NCI-H2227 treated with DMSO at 0.1 percent for 48 hours (cell line): ENCODE measurements at regions not wholly inside any gene's neighbourhood (a gene's known extent, or its start where the extent isn't known, plus 50 kb on each side); places are given as distances from the start of the nearest gene placed in this dataset.

Experiments used
- DNase-seq: peaks from one replicate; lab custom pipeline; 2025; lab: John Stamatoyannopoulos, UW

DNA sequence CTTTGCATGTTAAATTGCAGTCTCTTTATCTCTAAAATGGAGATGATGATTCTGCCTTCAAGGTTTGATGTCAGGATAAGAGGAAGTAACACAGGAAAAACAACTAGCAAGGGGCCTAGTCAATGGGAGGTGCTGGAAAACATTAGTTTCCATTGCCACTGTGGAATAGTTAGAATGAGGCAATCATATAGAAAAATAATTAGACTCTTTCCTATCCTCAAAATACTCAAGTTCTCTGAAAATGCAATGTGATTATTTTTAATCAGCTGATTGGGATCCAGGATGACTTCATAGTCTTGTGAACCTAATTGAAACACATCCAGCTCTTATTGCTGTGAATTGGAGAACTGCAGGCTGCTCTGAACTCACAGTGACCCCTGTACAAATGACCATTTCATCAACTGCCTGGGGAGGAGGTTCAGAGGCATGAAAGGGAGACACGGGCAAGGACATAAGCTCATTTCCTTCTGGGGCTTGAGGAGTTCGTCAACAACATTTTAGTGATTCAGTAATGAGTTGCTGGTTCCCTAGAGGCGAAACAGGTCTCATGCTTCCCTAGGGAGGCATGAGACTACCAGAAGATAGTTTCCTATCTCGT is 422.5 kb downstream of the LPIN1 start:
- no peak for DNase-seq

DNA sequence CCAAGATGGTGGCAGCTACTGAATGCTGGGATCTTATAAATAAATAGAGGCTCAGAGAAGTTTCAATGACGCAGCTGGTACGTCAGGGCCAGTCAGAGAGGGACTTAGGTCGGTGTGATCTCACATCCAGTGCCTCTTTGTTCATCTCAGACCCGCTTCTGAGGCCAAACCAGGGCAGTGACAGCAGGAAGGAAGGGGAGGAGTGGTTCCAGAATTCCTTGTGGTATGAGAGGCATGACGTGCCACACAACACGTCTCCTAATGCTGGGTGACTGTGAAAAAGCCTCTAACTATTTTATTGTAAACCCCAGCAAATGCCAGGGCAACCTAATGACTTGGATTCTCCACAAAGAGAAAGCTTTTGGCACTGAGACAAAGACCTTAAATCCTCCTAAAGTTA is 423.3 kb downstream of the LPIN1 start:
- DNase-seq: no peak

DNA sequence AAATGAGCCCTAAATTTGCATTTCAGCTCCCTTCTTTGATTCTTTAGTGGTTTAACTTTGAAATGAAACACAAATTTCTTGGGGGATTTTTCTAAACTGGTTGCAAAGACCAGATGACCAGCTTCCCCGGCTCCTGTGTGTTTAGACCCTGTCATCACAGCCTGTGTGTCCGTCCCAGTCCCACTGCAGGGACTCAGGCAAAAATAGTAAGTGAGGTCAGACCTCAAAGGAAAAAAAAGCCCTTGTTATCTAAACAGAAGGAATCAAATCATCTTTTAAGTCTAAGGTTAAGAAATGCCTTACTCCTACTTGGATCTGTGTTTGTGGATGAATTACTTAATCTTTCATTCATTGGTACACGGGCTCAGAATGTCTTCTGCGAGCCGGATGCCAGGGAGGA is 423.7 kb downstream of the LPIN1 start:
- DNase-seq: no peak

DNA sequence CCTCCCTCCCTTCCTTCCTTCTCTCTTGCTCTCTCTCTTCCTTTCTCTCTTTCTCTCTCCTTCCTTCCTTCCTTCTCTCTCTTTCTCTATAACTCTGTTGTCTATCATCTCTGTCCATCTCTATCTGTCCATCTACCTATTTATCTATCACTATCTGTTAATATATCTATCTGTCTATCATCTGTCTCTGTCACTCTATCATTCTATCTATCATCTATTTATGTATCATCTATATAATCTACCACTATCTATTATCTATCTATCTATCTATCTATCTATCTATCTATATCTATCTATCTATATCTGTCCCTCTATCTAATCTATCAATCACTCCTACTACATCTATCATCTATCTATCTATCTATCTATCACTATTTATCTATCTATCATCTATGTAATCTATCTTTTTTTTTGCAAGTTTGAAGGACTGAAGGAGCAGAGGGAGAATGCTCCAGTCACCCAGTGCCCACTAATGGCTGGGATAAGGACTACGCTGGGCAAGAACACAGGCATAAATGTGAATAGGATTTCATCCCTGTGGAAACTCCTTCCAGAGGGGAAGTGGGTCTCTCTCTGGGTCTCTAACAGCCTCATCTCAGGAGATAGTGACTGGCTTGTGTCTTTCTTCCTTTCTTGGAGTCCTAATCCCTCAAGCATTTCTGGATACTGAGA is 427.0 kb downstream of the LPIN1 start:
- DNase-seq: no peak

DNA sequence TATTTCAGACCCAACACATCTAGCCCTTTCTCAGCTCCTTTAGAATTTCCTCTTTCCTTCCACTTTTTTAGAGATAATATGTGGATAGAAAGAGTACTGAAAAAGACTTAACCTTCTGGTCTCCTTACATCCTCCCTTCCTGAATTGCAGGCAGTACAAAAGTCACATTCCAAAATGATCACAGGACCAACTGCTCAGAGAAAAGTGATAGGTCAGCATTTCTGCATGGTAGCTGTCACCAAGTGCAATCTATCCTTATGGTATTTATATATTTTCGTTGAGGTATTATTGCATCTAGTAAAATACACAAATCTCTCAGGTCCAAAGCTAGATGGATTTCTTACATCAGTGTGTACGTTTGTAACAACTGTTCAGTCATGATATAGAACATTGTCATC is 427.5 kb downstream of the LPIN1 start:
- no peak for DNase-seq

DNA sequence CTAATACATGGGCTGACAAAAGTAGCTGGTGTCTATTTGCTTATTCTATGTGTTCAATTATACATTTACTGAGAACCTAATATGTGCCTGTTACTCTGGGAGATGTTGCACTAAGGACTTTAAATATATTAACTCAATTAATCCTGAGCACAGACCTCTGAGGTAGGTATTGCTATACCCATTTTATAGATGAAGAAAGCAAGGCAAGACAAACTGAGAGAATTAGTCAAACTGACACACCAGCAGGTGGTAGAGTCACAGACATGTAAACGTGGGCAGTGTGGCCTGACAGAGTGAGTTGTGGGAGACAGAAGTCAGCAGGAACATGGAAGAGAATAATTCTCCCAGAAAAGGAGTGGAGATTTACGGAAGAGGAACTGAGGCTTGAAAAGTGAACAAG is 428.9 kb downstream of the LPIN1 start:
- DNase-seq: no peak

DNA sequence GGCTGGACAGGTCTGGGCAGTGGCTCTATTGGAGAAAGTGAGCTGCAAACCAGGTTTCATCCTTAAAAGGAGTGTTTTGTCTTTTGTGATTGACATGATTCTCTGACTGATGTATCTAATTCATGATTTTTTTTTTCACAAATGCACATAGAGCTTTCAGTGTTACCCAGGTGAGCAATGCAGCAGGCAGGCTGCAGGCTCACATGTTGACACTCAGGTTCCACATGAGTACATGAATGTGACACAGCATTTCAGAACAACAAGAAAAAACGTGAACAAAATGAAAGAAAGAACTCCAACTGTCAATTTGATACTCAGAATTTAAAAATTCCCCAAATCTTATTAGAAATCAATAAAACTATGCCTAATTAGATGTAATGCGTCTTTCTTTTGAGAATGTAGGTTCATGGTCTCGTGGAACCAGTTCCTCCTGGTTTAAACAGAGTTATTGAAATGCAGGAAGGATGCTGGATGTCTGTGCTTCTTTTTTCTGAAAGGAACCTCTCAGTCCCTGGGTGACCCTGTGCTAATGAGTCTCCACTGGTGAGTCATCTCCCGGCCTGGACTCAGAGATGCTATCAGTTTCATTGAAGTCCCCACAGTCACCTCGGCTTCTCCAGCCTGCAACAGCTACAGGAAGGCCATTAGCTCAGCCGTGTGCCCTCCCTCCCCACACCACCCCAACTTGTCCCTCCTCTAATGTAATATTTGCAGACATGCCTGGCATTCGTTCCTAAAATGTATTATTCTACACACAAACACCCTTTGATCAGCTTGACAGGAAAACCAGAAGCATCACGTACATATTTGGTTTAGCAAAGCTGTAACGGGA is 430.4 kb downstream of the LPIN1 start:
- peak; percentile 23 for DNase-seq

DNA sequence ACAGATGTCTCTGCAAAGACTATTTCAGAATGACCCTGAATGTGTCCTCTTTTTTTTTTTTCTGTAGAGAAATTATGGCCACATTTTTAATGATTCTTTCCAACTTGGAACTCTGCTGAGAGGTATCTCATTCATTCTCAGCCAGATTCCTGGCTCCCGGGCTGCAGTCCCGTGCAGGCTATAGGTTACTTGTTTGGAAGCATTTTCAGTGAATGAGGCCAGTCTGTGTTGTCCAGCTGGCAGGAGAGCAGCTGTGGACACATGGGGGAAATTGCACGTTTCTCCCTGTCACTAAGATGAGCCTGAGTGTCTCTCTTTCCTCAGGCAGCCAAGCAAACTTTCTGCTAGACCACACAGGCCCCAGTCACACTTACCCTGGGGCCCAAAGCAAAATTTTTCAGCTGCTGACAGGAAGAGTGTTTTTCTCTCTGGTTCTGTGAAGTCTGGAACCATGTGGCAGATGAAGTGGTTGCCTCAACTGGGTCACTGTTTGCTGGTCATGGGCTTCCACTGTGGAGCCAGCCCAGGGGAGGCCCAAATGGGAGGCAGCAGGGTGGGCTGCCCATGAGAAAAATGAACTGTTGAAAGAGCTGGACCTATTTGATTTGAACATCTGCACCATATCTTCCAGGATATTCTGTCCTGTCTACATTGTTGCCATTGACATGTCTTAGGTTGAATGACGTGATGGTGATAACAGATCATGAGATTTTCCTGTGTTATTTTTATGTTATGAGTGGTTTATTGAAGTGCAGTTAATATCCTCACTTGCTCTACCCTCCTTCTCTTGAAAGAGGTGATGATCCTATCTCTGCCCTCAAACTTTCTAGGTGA is 431.2 kb downstream of the LPIN1 start:
- DNase-seq: no peak

DNA sequence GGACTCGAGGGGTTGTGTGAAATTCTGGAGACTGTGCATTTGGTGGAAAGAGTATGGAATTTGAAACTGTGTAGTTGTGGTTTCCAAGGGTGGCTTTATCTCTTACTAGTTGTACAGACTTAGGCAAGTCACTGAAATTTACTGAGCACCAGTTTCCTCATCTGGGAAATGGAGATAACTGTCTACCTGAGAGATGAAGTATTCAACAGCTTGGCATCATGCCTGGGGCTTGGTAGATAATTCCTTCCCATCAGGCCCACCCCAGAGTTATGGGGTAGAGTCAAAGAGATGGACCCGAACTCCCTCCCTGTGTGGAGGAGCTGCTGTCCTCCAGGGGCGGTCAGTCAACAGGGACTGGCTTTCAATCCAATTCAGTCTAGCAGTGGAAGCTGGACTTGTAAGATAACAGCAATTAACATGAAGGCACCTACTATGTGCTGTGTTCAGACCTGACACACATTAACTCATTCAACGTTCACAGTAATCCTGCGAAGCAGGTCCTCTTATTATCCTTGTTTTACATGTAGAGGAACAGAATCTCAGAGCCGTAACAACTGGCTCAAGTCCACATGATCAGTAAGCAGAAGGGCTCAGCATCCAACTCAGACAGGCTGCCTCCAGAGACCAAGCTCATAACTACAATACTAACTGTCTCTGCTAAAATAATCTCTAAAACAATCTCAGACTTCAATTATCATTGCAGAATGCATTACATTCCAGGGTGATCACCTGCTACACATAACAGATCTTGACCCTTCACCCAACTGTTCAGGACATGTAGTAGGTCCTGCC is 432.1 kb downstream of the LPIN1 start:
- no peak for DNase-seq

DNA sequence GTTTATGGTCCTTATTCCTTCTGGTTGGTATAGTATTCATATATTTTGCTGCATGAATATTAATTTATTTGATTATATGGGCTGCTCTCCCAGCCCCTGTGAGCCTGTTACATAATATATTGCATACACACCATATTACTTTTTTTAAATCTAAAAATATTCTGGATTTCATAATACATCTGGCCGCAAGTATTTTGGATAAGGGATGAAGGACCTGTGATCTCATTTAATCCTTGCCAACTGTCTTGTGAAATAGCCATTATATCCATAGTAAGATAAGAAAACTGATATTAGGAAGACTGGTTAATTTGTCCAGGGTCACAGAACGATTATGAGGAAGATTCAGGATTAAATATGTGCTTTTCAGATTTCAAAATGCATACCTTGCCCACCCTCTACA is 433.6 kb downstream of the LPIN1 start:
- no peak for DNase-seq

DNA sequence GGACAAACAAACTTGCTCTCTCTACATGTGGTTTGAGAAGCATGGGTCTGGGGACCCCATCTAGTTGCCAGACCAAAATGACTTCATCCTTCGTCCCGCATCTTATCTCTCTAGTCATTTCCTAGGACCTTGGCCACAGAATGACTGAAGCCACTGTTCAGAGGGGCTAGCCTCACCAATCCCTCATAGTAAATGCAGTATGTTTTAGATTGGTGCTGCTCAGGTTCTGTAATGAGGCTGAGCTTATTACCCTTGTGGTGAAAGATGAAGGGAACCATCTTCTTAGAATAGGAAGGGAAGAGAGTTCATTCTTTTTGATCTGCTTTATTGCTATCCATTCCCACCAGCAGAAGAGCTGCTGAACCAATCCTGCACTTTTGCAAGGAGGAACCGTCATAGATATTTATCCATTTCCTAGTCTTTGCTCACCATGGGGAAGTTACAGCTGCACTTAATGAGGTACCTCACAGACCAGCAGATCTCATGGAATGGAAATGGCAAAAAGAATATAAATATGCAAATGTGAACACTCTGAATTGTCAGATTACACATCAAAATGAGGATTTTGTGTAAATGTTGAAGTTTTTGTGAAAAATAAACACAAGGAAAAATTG is 436.7 kb downstream of the LPIN1 start:
- no peak for DNase-seq

DNA sequence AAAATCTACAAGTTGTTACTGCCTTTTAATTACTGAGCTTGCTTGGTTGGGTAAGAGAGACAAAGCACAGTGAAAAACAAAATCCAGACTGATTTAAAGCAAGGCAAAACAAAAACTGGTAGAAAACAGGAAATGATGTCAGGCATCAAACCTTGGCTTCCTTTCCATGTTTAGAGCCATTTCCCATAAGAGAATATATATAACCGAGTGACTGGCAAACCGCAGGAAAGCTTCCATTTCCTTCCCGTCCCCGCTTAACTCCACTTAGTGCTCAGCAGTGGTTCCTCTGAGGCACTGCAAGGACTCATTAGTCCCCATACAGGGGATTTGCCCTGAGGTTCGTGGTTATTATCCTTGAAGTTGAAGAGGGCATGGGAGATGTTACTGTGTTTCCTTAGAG is 446.3 kb downstream of the LPIN1 start:
- DNase-seq: no peak

DNA sequence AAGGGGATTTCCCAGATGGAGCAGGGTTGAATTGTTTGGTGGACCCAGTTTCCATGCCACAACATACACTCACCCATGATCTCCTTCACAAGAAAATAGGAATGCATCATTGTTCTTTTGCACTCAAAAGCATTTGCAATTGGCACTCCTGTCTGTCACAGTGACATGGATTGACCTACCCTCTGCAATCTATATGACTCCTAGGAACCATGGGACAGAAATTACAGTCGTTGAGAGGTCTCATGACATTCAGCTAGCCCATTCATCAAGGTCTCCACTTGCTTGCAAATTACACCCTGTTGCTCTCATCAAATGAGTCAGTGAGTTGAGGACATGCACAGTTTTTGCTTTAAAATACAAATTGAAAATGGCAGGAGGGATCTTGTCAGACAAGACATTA is 448.5 kb downstream of the LPIN1 start:
- peak; percentile 91 for DNase-seq

DNA sequence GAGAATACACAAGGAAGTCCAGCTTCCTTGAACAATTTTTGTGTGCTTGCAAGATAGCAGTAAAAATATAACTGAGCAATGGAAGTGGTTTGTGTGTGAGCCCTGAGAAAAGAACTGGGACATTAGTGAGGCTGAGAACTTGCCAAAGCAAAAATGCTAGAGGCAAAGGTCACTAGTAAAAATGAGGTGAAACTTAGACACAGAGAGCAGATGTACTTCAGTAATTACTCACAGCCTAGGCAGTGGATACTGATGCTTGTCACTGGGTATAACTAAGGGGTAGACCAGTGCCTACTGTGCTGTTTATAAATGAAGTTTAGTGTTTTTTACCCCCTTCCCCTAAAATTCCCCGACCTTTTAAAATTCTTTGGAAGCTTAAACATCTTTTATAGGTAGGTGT is 450.1 kb downstream of the LPIN1 start:
- DNase-seq: no peak

DNA sequence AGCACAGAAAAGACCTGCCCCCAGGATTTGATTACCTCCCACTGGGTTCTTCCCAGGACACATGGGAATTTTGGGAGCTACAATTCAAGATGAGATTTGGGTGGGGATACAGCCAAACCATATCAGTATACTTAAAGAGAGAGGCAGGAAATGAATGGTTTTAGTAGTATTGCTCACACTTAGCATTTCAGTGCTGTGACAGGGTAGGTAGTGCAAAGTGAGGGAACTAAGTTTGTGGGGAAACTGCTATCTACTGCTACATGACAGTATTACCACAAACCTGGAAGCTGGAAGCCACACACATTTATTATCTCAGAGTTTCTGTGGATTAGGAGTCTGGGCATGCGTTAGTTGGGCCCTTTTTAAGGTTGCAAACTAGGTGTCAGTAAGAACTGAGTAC is 450.7 kb downstream of the LPIN1 start:
- DNase-seq: no peak

DNA sequence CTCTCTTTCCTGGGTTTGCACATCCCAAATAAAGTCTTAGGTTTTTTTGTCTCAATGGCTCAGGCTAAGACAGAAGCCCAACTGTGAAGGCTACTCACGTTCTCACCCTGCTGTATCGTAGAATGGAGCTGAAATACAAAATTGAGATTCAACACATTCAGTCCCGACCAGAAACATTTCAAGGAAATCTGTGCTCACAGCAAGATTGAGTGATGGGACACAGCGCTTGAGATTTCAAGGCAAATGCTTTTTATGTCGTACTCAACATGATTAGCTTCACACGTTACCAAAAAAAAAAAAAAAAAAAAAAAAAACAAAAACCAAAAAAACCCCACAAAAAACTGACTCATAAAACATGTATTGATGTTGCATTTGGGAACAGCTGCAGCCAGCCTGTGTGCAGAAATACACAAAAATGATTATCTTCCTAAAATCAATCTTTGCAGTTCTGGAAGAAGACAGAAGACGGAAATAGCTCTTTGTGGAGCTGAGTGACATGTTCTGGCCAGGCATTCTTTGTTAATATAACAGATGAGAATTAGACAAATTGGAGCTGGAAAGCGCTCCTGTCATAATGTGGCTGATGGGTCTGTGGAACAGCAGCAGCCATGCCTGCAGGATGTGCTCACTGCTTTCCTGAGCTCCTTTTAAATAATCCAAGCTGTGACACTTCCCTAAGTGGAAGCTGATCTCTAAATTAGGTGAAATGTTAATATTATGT is 453.2 kb downstream of the LPIN1 start:
- DNase-seq: no peak

DNA sequence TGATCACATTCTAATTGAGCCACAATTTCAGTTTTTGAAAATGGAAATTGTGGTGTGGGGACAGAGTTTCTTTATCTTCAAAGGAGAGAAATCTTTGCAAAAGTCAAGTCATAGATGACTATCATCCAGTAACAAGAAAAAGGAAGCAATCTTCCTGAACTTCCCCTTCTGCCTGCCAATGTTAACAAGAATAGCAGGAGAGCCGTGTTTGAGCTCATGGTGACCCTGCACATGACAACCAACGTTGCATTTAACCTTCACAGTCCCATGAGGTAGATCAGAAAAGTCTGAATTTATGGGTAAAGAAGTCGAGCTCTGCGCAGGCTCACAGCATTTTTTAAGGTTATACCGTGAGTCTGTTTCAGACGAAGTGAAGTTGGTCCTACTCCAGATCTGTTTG is 454.9 kb downstream of the LPIN1 start:
- no peak for DNase-seq

DNA sequence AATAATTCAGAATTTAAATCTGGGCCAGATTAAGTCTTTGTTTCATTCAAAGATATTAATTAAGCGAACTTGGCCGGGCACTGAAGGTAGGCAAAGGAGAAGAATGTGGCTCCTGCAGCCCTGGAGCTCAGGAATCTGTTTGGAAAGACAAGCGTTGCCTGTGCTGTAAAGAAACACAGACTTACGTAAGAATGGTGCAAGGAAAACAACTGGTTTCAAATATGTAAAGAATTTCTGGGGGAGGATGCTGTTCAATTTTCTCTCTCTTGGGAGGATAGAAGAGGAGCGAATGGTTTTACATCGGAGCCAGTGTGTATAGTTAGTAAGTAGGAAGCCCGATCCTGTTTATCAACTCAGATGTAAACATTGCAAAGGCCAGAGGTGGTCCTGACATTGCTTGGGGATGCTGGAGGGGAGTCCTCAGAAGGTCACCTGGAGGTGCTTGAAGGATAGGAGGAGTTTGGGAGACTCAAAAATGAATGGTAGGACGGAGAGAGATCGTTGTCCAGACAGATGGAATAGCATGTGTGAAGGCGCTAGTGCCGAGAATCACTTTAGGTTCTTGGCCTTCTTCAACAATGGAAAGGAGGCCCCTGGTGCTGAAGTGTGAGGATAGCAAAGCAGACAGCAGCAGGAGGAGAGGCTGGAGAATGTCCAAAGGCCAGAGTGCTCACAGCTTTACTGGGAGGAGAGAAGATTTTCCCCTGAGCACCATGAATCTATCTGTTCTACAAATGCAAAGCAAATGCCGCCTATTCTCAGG is 456.1 kb downstream of the LPIN1 start:
- no peak for DNase-seq

DNA sequence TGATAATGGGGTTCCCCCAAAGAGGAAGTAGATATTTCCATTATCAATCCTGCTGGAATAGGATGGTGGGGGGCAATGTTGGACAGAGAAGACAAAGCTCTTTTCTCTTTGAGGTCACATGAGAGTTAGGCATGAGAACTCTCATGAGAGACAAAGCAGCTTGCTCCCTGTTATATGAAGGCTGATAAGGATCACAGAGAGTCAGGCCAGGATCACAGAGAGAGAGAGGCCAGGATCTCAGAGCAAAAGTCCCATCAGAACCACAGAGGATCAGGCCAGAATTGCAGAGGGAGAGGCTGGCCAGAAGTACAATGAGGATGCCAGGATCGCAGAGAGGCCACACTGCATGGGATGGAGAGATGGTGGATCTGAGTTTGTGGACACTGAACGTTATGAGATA is 457.1 kb downstream of the LPIN1 start:
- no peak for DNase-seq

DNA sequence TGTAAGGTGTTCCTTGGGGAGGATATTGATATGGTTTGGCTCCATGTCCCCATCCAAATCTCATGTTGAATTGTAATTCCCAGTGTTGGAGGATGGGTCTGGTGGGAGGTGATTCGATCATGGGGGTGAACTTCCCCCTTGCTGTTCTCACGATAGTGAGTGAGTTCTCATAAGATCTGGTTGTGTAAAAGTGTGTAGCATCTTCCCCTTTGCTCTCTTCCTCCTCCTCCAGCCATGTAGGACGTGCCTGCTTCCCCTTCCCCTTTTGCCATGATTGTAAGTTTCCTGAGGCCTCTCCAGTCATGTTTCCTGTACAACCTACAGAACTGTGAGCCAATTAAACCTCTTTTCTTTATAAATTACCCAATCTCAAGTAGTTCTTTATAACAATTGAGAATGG is 458.7 kb downstream of the LPIN1 start:
- DNase-seq: no peak
